GM19238 (cell line): ENCODE measurements at regions not wholly inside any gene's neighbourhood (a gene's known extent, or its start where the extent isn't known, plus 50 kb on each side); places are given as distances from the start of the nearest gene placed in this dataset.
A peak's percentile ranks its signal among the peaks of the same experiment; 100 is the strongest.

Experiments
- DNase-seq: peaks from one replicate; pipeline ENCODE4 v3.0.0; 2011; ENCODE audit warnings: low spot score; ENCODE audit not compliant: insufficient read length

- DNase-seq = no peak
Measured at GRCh38 chr17:77481476-77482374, 341.0 kb downstream of the SEC14L1 start.

- no peak for DNase-seq
Measured at GRCh38 chr17:77482375-77483127, 341.8 kb downstream of the SEC14L1 start.

DNA sequence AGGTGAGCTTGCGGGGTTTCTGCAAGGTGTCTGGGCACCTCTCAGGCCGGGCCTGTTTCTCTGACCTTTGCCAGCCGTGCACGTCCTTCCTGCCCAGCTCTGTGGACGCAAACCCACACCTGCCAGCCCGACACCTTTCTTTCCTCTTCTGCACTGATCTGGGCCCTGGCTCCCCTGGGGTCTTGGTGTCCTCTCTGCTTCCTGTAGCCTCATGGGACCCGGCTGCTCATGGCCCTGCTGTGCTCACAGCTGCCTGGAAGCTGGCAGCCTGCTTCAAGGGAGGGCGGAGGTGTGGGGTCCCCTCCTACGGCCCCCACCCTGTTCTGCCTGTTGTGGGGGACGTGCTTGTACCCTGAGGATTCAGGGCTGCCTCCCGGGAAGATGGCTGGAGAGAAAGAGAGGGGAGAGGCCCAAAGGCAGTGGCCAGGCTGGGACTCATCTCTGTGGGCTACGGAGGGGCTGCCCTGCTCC, 342.4 kb downstream of the SEC14L1 start:
- DNase-seq = no peak

- no peak for DNase-seq
Measured at GRCh38 chr17:77484111-77484510, 343.3 kb downstream of the SEC14L1 start.

DNA sequence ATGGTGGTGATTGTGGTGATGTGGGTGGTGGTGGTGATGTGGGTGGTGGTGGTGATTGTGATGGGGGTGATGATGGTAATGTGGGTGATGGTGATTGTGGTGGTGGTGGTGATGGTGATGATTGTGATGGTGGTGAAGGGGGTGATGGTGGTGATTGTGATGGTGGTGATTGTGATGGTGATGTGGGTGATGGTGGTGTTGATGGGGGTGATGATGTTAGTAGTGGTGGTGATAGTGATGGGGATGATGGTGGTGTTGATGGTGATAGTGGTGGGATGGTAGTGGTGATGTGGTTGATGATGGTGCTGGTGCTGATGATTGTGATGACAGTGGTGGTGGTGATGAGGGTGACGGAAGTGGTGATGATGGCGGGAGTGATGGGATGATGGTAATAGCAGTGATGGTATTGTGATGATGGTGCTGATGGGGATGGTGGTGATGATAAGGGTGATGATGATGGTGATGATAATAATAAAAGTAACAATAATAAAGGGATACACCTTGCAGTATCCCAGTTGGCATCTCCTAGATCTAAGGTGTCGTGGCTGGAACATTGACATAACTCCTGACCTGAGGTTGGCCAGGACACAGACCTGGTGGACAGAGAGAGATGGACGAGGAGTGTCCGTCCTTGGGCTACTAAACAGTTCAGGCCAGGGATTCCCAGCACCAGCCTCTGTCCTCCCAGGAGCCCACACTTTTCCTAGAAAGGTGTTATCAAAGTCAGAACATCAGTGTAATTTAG, 344.5 kb downstream of the SEC14L1 start:
- DNase-seq = no peak

- no peak for DNase-seq
Measured at GRCh38 chr17:77487211-77487629, 346.5 kb downstream of the SEC14L1 start.

- DNase-seq = no peak
Measured at GRCh38 chr17:77487677-77488530, 347.1 kb downstream of the SEC14L1 start.

DNA sequence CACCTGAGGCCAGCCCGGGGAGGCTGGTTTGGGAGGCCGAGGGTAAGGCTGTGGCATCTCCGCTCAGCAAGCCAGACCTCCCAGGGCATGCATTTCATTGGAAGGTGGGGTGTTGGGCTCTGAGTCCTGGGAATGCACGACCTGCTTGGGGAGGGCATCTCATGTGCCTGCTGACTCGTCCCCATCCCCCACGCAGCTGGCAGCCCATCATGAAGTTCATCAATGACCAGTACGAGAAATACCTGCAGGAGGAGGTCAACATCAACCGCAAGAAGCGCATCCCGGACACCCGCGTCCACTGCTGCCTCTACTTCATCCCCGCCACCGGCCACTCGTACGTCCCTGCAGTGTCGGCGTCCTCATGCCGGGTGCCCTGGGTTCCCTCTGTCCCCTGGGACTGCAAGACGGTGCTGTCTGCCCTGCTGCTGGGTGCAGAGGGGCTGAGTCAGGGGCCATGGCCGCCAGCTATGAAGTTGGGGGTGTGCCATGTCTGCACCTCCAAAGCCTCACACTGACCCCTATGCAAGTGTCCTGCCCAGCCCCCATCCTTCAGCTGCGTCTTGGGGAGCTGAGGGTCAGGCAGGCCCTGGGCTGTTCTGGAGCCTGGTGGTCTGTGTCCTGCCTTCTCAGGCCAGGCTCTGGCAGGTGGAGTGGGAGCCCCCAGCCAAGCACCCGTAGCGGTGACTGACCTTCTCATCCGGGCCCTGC, 347.9 kb downstream of the SEC14L1 start:
- DNase-seq = no peak

DNA sequence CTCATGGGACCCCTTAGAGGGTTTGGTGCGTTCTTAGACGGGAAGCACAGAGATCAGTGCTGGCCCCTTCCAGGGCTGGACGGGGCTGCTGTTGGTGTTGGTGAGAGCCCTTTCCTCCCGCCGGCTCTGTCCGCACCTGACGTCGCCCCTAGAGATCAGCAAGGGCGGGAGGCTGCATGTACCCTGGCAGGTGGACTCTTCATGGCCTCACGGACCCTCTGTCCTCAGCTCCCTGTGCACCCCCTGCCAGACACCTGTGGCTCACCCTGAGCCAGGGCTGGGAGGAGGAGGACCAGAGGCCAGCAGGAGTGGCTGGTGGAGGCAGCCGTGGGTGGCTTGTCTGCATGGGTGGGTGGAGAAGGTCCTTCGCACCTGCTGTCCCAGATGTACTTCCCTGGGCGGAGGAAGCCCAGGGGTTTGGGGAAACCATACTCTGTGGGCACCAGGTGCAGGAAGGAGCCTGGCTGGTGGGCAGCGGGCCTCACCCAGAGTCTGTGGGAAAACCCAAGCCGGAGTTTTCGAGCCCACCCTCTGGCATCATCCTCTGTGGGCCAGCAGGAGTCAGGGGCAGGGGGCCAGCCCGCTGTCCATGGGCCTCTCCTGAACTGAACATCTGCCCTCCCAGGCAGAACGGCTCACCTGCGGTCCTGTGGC, 348.6 kb downstream of the SEC14L1 start:
- DNase-seq = no peak

DNA sequence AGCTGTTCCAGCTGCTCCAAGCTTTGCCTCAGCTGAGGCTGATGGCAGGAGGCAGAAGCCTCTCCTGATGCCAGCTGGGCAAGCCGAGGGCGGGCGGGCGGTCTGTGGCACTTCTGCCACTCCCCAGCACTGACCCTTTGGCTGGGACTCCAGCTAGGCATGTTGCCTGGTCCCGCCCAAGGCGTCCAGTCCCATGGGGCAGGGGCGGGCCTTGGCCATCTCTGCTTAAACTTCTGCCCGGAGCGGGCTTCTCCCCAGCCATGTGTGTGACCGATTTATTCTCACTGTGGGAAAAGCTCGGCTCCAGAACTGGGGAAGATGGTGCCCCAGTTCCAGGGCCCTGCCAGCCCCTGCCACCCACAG, 349.1 kb downstream of the SEC14L1 start:
- DNase-seq = no peak

DNA sequence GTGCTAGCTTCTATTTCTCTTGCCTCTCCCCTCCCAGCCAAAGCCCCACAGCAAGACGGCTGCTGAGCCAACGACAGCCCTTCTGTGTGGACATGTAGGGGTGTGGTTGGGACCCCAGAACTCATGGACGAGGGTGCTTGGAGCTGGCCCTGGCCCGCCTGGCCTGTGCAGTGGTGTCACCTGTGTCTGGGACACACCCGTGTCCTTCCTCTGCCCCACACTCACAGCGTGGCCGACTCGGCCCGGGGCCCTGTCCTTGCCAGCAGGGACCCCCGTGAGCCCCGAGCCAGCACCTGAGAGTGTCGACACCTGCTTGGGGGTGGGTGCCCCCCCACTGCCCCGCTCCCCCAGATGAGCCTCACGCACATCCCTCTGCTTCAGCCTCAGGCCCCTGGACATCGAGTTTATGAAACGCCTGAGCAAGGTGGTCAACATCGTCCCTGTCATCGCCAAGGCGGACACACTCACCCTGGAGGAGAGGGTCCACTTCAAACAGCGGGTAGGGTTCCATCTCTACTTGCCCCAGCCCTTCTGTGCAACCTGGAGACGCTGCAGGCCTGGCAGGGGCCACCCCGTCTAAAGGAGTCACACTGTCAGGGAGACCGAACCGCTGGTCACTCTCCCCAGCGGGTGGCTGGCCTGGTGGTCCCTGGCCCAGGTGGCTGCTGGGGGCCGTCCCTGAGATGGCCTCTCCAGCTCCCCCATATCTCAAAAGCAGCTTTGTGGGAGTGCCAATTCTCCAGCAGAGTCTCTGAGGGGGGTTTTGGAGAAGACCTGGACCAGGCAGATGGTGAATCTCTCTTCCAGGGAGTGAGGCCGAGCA, 349.8 kb downstream of the SEC14L1 start:
- DNase-seq = no peak

DNA sequence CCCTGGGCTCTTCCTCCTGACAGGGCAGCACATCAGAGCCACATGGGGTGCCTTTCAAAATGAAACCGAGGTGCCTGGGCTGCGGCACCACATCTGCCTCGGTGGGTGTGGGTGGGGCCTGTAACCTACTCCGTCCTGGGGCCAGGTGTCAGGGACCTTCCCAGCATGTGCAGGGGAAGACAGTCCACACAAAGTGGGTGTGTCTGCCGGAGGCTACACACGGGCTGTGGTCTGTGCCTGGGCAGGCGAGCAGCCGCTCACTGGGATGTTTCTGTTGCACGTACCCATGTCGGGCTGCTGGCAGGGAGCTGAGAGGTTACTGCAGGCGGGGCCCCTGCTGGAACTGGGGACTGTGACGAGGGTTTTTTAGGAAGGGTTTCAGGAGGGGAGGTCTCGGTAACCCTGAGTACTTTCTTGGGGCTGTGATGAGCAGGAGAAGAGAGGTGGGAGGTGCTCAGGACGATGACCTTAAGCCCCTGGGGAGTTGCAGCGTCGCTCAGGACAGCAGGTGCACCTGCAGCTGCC, 351.2 kb downstream of the SEC14L1 start:
- no peak for DNase-seq

DNA sequence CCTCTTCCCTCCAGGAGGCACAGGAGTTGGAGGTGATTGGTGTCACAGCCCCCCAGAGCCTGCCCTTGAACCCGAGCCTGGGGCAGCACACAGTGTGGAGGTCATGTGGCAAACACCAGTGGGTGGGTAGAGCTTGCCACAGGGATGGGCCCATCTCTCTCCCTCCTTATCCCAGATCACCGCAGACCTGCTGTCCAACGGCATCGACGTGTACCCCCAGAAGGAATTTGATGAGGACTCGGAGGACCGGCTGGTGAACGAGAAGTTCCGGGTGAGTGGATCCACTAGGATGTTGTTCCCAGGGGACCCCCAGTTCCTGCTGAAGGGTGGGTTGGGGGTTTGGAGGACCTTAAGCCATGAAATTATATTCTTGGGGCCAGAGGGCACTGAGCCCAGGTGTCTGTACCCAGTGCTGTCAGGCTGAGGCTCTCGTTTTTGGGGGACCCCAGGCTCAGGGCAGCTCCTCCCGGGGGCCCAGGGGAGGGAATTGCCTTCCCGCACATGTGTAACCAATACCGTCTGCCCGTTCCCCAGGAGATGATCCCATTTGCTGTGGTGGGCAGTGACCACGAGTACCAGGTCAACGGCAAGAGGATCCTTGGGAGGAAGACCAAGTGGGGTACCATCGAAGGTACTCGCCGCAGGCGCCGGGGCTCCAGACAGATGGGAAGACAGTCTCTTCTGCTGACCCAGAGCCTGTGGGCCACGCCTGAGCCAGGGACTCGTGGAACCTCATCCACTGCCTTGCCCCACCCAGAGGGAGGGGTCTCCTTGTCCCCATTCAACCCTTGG, 351.9 kb downstream of the SEC14L1 start:
- no peak for DNase-seq

- no peak for DNase-seq
Measured at GRCh38 chr17:77493238-77493820, 352.6 kb downstream of the SEC14L1 start.

DNA sequence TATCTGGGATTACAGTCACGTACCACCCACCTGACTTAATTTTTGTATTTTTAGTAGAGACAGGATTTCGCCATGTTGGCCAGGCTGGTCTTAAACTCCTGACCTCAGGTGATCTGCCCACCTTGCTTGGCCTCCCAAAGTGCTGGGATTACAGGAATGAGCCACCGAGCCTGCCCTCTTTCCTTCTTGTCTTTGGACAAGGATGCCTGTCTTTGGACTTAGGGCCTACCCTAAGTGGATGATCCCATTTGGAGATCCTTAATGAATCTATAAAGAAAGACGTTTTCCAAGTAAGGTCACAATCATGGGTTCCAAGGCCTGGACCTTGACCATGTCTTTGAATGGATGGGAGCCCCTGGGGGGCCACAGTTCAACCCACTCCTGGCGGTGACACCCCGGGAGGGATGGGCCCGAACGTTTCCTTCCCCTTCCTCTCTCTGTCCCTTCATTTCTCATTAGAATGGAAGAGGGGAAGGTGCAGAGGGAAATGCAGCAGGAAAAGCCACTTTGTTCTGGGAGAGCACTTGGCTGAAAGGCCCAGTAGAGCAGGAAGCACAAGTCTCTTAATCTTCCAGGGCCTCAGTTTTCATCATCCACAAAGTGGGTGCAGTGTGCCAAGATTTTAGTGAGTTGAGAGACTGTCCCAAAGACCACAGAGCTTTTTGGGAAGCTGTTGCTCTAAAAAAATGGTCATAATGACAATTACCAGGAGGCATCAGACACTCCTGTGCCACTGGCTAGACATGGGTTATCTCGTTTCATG, 353.3 kb downstream of the SEC14L1 start:
- DNase-seq = no peak

- DNase-seq = peak; percentile 84
Measured at GRCh38 chr17:77494664-77495435, 354.1 kb downstream of the SEC14L1 start.
